NCI-H82 treated with DMSO at 0.1 percent for 48 hours (cell line): ENCODE measurements at regions not wholly inside any gene's neighbourhood (a gene's known extent, or its start where the extent isn't known, plus 50 kb on each side); places are given as distances from the start of the nearest gene placed in this dataset.
"Not testable (repeated sequence)": the region's sequence is repeated elsewhere in the genome, so short reads cannot be mapped to it uniquely, and the experiment has no call there.

Experiments used
- DNase-seq: peaks from one replicate; lab custom pipeline; 2025; ENCODE audit not compliant: unreplicated experiment; lab: John Stamatoyannopoulos, UW

DNA sequence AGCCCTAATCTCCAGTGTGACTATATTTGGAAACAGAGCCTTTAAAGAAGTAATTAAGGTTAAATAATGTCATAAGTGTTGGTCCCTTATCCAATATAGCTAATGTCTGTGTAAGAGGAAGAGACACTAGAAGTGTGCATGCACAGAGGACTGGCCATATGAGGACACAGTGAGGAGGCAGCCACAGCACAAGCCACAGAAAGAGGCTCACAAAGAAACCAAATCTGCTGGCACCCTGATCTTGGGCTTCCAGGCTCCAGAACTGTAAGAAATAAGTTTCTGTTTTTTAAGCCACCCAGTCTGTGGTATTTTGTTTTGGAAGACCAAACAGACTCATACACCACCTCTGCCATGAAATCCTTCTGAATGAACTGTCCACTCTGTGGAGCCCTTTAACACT is 186.4 kb upstream of the SLC39A10 start:
- DNase-seq = no peak

- no peak for DNase-seq
These were observed 188.3 kb upstream of the SLC39A10 start for GRCh38 chr2:195468771-195469170.

DNA sequence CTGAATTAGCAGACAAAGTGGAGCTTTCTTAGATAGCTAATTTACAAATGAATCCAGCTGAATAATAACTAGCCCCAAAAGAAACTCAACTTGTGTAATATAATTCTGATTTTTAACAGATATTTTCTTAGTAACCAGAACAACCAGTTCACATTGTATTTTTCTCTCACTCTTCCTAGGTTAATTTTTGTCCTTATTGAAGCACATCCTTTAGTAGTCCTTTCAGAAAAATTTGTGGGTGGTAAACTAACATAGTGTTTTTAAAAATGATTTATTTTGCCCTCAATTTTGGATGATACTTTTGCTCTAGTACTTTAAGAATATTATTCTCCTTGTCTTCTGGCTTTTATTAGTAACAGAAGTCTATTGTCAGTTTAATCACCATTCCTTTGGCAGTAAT is 190.6 kb upstream of the SLC39A10 start:
- no peak for DNase-seq

DNA sequence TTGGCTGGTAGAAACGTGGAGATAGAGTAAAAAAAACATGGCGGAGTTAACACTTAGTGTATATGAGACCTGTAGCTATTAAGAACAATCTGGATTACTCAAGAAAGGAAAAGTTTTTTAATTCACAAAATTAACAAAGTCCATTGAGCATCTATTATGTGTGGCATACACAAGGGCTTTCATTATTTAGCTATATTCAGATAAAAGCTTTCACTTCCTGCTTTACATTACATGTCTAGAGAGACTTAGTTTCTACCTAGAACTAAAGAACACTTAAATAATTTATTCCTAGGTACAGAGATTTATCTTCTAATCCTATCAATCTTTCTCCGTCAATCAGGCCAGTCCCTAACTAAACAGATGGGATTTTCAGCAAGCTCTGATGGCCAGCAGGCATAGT is 196.0 kb upstream of the SLC39A10 start:
- DNase-seq = no peak

- DNase-seq = no peak
These were observed 198.1 kb upstream of the SLC39A10 start for GRCh38 chr2:195458936-195459335.

- no peak for DNase-seq
These were observed 199.2 kb upstream of the SLC39A10 start for GRCh38 chr2:195457873-195458272.

DNA sequence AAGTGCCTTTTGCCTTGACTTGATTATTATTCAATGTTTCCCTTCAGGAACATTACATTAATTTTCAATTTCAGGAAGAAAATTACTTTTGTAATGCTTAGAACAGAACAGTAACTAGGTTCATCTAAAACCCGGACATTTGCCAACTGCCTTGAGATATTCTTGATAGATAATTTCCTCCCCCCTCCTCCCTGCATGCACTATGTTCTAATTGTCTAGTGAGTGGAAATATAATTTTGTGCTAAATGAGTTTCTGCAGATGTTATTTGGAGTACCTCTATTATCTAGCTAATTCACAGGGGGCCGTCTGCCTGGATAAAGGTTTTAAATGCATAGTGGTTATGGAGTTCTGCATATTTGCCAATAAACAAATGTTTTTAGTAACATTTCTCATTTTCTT is 200.3 kb upstream of the SLC39A10 start:
- no peak for DNase-seq

DNA sequence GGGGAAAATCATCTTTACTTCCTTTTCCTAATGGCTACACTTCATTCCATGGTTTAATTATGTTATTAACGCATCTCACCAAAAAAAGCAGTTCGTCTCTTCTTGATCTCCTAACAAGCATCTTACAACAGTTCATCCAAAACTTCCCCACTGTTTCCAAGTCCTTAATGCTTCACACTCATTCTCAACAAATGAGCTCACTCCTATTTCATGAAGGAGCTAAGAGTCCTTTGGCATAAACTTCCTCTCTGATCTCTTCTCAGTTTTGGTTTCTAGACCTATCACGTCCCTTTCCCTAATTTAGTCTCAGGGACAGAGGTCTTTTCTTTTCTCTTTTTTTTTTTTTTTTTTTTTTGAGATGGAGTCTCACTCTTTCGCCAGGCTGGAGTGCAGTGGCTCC is 205.9 kb upstream of the SLC39A10 start:
- DNase-seq = no peak

GRCh38 chr2:195450552-195451113 is 206.4 kb upstream of the SLC39A10 start:
- DNase-seq = peak; percentile 6

DNA sequence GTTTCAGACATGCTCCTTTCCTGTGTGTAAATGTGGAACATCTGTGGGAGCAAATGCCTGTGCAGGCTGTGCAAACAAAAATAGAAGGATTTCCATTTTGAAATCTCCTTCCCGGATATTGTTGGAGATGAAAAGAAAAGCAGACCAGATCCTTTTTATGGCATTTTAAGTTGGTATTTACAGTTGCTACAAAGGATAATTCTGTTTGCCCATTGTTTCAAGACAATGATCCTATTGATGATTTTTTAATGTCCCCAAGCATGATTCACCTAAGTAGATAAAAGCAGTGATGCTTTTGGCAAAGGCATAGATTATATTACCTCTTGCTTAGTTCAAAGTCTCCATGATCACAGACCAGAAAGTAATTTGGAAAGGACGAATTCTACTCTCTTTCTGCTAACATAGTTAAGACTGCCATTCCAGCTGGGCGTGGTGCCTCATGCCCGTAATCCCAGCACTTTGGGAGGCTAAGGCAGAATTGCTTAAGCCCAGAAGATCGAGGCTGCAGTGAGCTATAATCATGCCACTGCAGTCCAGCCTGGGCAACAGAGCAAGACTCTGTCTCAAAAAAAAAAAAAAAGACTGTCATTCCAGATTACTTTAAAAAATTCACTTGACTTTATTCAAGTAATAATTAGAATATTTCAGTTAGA is 209.6 kb upstream of the SLC39A10 start:
- no peak for DNase-seq

DNA sequence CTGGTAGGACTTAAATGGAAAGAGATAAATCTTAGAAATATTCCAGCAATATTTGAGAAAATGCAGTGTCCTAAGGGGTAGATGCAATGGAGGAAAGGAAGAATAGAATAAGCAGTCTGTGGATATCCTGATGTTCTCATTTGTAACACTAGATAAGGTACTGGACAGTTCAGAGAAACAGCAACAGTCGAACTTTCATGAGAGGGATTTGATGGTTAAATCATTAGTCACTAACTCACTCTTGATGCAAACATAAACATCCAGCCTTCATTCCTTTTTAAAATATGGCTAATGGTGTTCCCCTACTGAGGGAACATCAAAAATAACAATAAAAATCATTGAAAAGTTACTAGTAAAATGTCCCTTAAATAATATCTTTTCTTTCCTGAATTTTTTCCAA is 211.4 kb upstream of the SLC39A10 start:
- no peak for DNase-seq

DNA sequence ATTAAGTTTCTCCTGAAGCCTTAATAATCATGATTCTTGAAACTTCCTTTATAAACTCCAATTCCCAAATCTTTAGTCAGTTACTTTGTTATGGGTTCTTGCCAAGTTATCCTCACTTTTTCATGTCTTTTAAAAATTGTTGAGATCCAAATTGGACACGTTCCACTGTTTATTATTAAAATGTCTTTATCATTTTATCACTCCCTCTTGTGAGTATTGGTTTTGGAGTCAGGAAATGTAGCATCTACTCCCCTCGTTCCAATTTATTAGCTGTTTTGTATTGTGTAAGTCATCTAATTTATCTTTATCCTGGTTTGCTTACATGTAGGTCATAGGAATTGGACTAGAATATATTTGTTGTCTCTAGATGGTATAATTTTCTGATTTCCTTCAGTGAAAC is 213.1 kb upstream of the SLC39A10 start:
- DNase-seq = no peak

DNA sequence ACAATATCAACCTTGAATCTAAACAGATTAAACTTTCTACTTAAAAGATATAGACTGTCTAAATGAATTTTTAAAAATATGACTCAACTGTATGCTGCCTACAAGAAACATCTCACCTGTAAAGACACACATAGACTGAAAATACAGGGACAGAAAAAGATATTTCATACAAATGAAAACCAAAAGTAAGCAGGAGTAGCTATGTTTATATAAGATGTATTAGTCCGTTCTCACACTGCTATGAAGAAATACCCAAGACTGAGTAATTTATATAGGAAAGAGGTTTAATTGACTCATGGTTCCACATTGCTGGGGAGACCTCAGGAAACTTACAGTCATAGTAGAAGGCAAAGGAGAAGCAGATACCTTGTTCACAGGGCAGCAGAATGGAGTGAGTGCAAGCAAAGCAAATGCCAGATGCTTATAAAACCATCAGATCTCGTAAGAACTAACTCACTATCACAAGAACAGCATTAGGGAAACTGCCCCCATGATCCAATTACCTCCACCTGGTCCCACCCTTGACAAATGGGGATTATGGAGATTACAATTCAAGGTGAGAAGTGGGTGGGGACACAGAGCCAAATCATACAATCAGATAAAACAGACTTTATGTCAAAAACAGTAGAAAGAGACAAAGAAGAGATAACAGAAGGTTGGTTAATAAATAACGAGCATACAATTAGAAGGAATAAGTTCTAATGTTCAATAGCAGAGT is 214.4 kb upstream of the SLC39A10 start:
- peak; percentile 39 for DNase-seq

- no peak for DNase-seq
These were observed 218.3 kb upstream of the SLC39A10 start for GRCh38 chr2:195438692-195439091.

DNA sequence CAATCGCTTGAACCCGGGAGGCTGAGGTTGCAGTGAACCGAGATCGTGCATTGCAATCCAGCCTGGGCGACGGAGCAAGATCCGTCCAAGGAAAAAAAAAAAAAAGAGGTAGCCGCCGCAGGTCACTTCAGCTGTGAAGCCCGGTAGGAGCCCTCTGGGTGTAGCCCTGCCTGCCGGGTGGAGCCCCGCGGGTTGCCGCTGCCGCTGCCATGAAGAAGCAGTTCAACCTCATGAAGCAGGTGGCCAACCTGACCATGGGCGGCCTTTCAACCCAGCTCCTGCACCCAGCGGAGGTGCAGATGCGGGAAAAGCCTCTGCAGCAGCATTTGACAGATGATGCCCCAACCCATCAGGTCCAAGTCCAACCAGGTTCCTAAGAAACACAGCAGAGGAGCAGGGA is 219.5 kb upstream of the SLC39A10 start:
- DNase-seq = no peak

GRCh38 chr2:195434346-195434745 is 222.7 kb upstream of the SLC39A10 start:
- no peak for DNase-seq

- not testable (repeated sequence) for DNase-seq
These were observed 223.3 kb upstream of the SLC39A10 start for GRCh38 chr2:195433729-195434128.

- DNase-seq = no peak
These were observed 228.4 kb upstream of the SLC39A10 start for GRCh38 chr2:195428673-195429072.

DNA sequence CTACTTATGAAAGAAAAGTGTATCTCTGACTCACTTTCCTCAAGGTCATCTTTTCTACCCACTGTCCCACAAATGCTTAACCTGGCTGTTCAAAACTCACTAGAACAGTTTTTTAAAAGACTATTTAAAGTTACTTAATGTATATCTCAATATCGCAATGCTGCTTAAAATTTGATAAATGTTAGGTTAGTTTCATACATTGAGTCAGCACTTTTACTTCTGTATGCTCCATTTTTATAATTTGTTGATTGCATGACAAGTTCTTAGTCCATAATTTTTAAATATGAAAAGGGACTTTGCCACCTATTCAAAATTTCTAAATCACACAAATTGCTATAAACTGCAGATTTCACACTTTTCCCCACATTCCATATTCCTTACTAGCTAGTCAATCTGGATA is 231.7 kb upstream of the SLC39A10 start:
- no peak for DNase-seq

- DNase-seq = no peak
These were observed 238.0 kb upstream of the SLC39A10 start for GRCh38 chr2:195419033-195419432.

- no peak for DNase-seq
These were observed 242.4 kb upstream of the SLC39A10 start for GRCh38 chr2:195414537-195415100.

- DNase-seq = no peak
These were observed 243.1 kb upstream of the SLC39A10 start for GRCh38 chr2:195413944-195414343.
